IPS-20b (cell line): ENCODE measurements at regions not wholly inside any gene's neighbourhood (a gene's known extent, or its start where the extent isn't known, plus 50 kb on each side); places are given as distances from the start of the nearest gene placed in this dataset.
"Not testable (repeated sequence)": the region's sequence is repeated elsewhere in the genome, so short reads cannot be mapped to it uniquely, and the experiment has no call there.

Experiments
- H3K27ac ChIP-seq: one replicate; pipeline ENCODE4 v1.5.1; 2013; ENCODE audit warnings: low read length
- H3K27me3 ChIP-seq: 2 replicates; pipeline ENCODE4 v1.6.1; 2013; ENCODE audit warnings: mild to moderate bottlenecking, low read length, inconsistent platforms; ENCODE audit not compliant: insufficient read depth
- H3K36me3 ChIP-seq: 2 replicates; pipeline ENCODE4 v1.6.1; 2013; ENCODE audit warnings: low read depth, mild to moderate bottlenecking, inconsistent platforms, low read length, moderate library complexity; ENCODE audit not compliant: insufficient read depth
- H3K4me1 ChIP-seq: 2 replicates; pipeline ENCODE4 v1.6.1; 2013; ENCODE audit warnings: mild to moderate bottlenecking, control low read depth, inconsistent platforms, low read length, moderate library complexity; ENCODE audit not compliant: insufficient read depth
- H3K4me3 ChIP-seq: 2 replicates; pipeline ENCODE4 v1.5.1; 2013; ENCODE audit warnings: mild to moderate bottlenecking, low read length, inconsistent platforms
- H3K9ac ChIP-seq: 2 replicates; pipeline ENCODE4 v1.6.1; 2013; ENCODE audit warnings: low read depth, mild to moderate bottlenecking, inconsistent platforms, low read length, moderate library complexity
- H3K9me3 ChIP-seq: 2 replicates; pipeline ENCODE4 v1.6.1; 2013; ENCODE audit warnings: mild to moderate bottlenecking, low read depth, low read length, inconsistent platforms; ENCODE audit not compliant: insufficient read depth

DNA sequence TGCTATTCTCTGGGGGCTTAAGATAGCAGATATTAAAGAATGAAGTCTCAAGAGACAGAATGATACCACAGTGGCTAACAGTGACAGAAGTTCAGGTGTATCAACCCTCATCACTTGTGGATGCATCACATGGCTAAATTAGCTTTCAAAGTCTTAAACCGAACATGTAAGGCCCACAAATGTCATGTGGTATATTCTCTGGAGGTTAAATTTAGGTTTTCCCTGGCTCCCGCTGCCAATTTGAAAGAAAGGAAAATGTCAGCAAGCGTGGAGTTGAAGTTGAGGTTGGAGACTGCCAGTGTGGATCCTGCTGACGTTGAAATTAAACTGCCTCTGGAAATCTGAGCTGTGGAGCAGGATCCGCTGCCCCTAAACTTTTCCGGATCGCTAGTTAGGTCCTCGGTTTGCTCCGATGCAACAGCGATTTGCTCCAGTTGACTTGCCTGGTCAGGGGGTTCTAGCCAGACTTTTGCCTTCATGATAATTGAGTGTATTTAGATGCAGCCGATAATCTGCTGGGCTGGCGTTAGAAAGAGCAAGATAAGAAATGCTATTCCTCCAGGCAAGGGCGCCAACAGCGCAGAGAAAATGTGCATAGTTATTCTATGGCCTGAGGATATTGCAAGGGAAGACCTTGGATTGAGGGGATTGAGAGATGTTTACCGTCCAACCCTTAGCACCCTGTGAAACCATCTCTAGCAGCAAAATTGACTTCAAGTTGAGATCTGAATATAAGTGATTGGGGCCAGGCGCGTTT is 443.9 kb downstream of the TMEM114 start:
- H3K27ac ChIP-seq = no peak overlapping the region
- no peak overlapping the region for H3K4me3 ChIP-seq
- H3K9ac ChIP-seq = no peak overlapping the region
- no peaks in the 10 kb centered on the region for H3K9me3 ChIP-seq
- H3K4me1 ChIP-seq = no peaks in the 10 kb centered on the region
- H3K36me3 ChIP-seq = no peaks in the 10 kb centered on the region
- no peaks in the 10 kb centered on the region for H3K27me3 ChIP-seq

- H3K9me3 ChIP-seq = no peaks in the 10 kb centered on the region
- H3K9ac ChIP-seq = no peak overlapping the region
- no peaks in the 10 kb centered on the region for H3K4me1 ChIP-seq
- H3K4me3 ChIP-seq = no peak overlapping the region
- H3K27me3 ChIP-seq = no peaks in the 10 kb centered on the region
- H3K36me3 ChIP-seq = no peaks in the 10 kb centered on the region
- H3K27ac ChIP-seq = no peak overlapping the region
Observed at GRCh38 chr16:8138666-8139065, 451.6 kb downstream of the TMEM114 start.

- H3K36me3 ChIP-seq = no peaks in the 10 kb centered on the region
- H3K27me3 ChIP-seq = no peaks in the 10 kb centered on the region
- no peaks in the 10 kb centered on the region for H3K4me1 ChIP-seq
- no peak overlapping the region for H3K4me3 ChIP-seq
- no peak overlapping the region for H3K27ac ChIP-seq
- H3K9me3 ChIP-seq = no peaks in the 10 kb centered on the region
- H3K9ac ChIP-seq = no peak overlapping the region
Observed at GRCh38 chr16:8137606-8138005, 452.7 kb downstream of the TMEM114 start.

- Histone ChIP-seq H3K4me3 (no peak overlapping the region), H3K9ac (no peak overlapping the region), H3K36me3 (no peaks in the 10 kb centered on the region), H3K27ac (no peak overlapping the region), H3K9me3 (peaks cover 4% of the 10 kb centered on the region; the same call in 1 of the 2 replicates), H3K4me1 (no peaks in the 10 kb centered on the region), H3K27me3 (no peaks in the 10 kb centered on the region)
Observed at GRCh38 chr16:8130197-8130596, 460.1 kb downstream of the TMEM114 start.

GRCh38 chr16:8127070-8127469 is 463.2 kb downstream of the TMEM114 start:
- H3K4me1 ChIP-seq = no peaks in the 10 kb centered on the region
- no peaks in the 10 kb centered on the region for H3K36me3 ChIP-seq
- no peaks in the 10 kb centered on the region for H3K27me3 ChIP-seq
- H3K27ac ChIP-seq = no peak overlapping the region
- peaks cover 4% of the 10 kb centered on the region; the same call in 1 of the 2 replicates for H3K9me3 ChIP-seq
- no peak overlapping the region for H3K4me3 ChIP-seq
- no peak overlapping the region for H3K9ac ChIP-seq

DNA sequence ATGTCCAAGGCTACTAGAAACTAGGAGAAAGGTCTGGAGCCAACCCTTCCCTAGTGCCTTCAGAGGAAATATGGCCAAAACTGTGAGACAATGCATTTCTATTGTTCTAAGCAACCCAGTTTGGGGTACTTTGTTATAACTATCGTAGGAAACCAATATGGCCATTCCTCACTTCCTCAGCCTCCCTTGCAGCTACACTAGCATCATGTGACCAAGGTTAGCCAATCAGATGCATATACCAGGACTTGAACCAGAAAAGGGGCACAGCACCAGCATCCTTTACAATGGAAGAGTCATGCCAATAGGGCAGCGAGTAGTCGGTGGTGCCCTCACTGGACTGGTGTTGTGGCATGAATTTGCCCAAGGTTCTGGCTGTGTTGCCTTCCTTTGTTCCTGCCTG is 464.0 kb downstream of the TMEM114 start:
- Histone ChIP-seq H3K9me3 (peaks cover 4% of the 10 kb centered on the region; the same call in 1 of the 2 replicates), H3K4me3 (no peak overlapping the region), H3K9ac (no peak overlapping the region), H3K36me3 (no peaks in the 10 kb centered on the region), H3K27me3 (no peaks in the 10 kb centered on the region), H3K4me1 (no peaks in the 10 kb centered on the region), H3K27ac (no peak overlapping the region)

DNA sequence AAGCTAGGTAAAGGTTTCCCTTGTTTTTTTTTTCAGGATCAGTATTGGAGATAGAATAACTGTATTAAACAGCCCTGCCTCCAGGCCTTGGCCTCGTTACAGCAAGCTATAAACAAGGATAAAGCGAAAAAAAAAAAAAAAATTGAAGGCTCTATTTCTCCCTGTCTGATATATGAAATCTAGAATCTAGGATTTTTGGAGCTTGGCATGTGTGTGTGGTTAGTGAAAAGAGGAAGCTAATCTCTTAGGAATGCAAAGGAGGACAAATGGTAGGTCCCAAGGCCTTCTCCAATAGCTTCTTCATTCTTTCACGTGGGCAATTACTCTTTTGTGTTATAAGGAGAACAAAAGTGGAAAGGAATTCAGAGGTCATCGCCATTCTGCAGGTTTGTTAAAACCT is 470.3 kb downstream of the TMEM114 start:
- H3K27me3 ChIP-seq = no peaks in the 10 kb centered on the region
- no peaks in the 10 kb centered on the region for H3K4me1 ChIP-seq
- H3K4me3 ChIP-seq = no peak overlapping the region
- no peaks in the 10 kb centered on the region for H3K36me3 ChIP-seq
- no peaks in the 10 kb centered on the region for H3K9me3 ChIP-seq
- no peak overlapping the region for H3K9ac ChIP-seq
- no peak overlapping the region for H3K27ac ChIP-seq

- Histone ChIP-seq H3K27ac (no peak overlapping the region), H3K4me1 (no peaks in the 10 kb centered on the region), H3K9me3 (no peaks in the 10 kb centered on the region), H3K9ac (no peak overlapping the region), H3K36me3 (no peaks in the 10 kb centered on the region), H3K4me3 (no peak overlapping the region), H3K27me3 (no peaks in the 10 kb centered on the region)
Observed at GRCh38 chr16:8115814-8116213, 474.5 kb downstream of the TMEM114 start.

GRCh38 chr16:8114941-8115340 is 475.4 kb downstream of the TMEM114 start:
- H3K27ac ChIP-seq, H3K4me3 ChIP-seq, H3K9me3 ChIP-seq, H3K9ac ChIP-seq, H3K4me1 ChIP-seq, H3K27me3 ChIP-seq, H3K36me3 ChIP-seq: not testable (repeated sequence)

DNA sequence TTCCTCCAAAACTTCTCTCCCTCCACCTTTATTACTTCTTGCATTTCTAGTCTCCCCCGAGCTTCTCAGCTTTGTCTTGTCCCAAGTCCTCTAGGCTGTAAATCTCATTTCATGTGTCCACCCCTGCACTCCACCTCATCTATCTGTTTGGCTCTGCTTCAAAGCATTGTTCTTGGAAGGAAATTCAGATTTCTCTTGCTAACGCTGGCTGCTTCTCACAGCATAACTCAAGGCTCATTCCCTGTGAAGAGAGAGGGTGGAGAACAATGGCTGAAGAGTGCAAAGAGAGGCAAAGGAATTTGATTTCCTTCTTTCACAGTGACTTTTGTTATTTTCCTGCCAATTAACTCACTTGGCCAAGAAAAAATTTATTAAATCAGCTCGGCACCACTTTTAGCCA is 476.5 kb downstream of the TMEM114 start:
- Histone ChIP-seq H3K27ac (no peak overlapping the region), H3K4me1 (no peaks in the 10 kb centered on the region), H3K4me3 (no peak overlapping the region), H3K27me3 (no peaks in the 10 kb centered on the region), H3K9ac (no peak overlapping the region), H3K36me3 (no peaks in the 10 kb centered on the region), H3K9me3 (no peaks in the 10 kb centered on the region)

- H3K4me1 ChIP-seq = no peaks in the 10 kb centered on the region
- no peak overlapping the region for H3K4me3 ChIP-seq
- H3K36me3 ChIP-seq = no peaks in the 10 kb centered on the region
- no peaks in the 10 kb centered on the region for H3K27me3 ChIP-seq
- no peak overlapping the region for H3K9ac ChIP-seq
- H3K27ac ChIP-seq = no peak overlapping the region
- no peaks in the 10 kb centered on the region for H3K9me3 ChIP-seq
Observed at GRCh38 chr16:8110572-8111514, 479.5 kb downstream of the TMEM114 start.
